ENCODE measurements at regions not wholly inside any gene's neighbourhood (a gene's known extent, or its start where the extent isn't known, plus 50 kb on each side); places are given as distances from the start of the nearest gene placed in this dataset.

DNA sequence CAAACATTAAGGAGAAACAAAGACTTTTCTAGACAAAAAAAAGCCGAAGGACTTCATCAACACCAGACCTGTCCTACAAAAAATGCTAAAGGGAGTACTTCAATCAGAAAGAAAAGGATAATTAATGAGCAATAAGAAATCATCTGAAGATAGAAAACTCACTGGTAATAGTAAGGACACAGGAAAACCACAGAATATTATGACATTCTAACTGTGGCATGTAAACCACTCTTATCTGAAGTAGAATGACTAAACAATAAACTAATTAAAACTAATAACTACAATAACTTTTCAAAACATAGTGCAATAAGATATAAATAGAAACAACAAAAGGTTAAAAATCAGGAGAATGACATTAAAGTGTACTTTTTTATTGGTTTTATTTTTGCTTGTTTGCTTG lies 584.5 kb upstream of the CCDC54 start:
- TF ChIP-seq ZNF8 (CRISPR knock-in tag; IDR thresholded peaks at IDR 0.05) (no peak), ZFP3 (CRISPR knock-in tag; IDR thresholded peaks at IDR 0.05) (no peak), ARNTL (CRISPR knock-in tag; IDR thresholded peaks at IDR 0.05; ENCODE audit: borderline replicate concordance, low read depth) (no peak), ZFP30 (CRISPR knock-in tag; IDR thresholded peaks at IDR 0.05) (no peak), SNAI2 (CRISPR knock-in tag; IDR thresholded peaks at IDR 0.05) (no peak), OSR1 (CRISPR knock-in tag; IDR thresholded peaks at IDR 0.05) (no peak), ZNF565 (CRISPR knock-in tag; conservative IDR thresholded peaks at IDR 0.05; ENCODE audit: low read depth) (no peak), RARB (CRISPR knock-in tag; IDR thresholded peaks at IDR 0.05) (no peak), ZC3H10 (CRISPR knock-in tag; IDR thresholded peaks at IDR 0.05) (no peak)
- TF ChIP-seq, protein P1, sequence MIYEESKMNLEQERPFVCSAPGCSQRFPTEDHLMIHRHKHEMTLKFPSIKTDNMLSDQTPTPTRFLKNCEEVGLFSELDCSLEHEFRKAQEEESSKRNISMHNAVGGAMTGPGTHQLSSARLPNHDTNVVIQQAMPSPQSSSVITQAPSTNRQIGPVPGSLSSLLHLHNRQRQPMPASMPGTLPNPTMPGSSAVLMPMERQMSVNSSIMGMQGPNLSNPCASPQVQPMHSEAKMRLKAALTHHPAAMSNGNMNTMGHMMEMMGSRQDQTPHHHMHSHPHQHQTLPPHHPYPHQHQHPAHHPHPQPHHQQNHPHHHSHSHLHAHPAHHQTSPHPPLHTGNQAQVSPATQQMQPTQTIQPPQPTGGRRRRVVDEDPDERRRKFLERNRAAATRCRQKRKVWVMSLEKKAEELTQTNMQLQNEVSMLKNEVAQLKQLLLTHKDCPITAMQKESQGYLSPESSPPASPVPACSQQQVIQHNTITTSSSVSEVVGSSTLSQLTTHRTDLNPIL (CRISPR knock-in tag; IDR thresholded peaks at IDR 0.05; ENCODE audit: low read depth): no peak
- TF ChIP-seq, protein P2, sequence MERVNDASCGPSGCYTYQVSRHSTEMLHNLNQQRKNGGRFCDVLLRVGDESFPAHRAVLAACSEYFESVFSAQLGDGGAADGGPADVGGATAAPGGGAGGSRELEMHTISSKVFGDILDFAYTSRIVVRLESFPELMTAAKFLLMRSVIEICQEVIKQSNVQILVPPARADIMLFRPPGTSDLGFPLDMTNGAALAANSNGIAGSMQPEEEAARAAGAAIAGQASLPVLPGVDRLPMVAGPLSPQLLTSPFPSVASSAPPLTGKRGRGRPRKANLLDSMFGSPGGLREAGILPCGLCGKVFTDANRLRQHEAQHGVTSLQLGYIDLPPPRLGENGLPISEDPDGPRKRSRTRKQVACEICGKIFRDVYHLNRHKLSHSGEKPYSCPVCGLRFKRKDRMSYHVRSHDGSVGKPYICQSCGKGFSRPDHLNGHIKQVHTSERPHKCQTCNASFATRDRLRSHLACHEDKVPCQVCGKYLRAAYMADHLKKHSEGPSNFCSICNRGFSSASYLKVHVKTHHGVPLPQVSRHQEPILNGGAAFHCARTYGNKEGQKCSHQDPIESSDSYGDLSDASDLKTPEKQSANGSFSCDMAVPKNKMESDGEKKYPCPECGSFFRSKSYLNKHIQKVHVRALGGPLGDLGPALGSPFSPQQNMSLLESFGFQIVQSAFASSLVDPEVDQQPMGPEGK (CRISPR knock-in tag; IDR thresholded peaks at IDR 0.05; ENCODE audit: borderline replicate concordance): no peak

Measured in SK-N-SH treated with all-trans-retinoic acid at 6 μM for 48 hours (cell line).